ENCODE measurements at regions not wholly inside any gene's neighbourhood (a gene's known extent, or its start where the extent isn't known, plus 50 kb on each side); places are given as distances from the start of the nearest gene placed in this dataset.

GRCh38 chr3:110855207-110855606, 216.4 kb upstream of the NECTIN3 start:
- TF ChIP-seq USF2 (CRISPR knock-in tag; IDR thresholded peaks at IDR 0.05) (no peak), NFE2L1 (CRISPR knock-in tag; IDR thresholded peaks at IDR 0.05) (no peak), CTCF (IDR thresholded peaks at IDR 0.05) (no peak), ZNF121 (CRISPR knock-in tag; IDR thresholded peaks at IDR 0.05) (no peak), CREM (CRISPR knock-in tag; IDR thresholded peaks at IDR 0.05) (no peak), KAT7 (CRISPR knock-in tag; IDR thresholded peaks at IDR 0.05; ENCODE audit: borderline replicate concordance) (no peak), TEAD1 (CRISPR knock-in tag; IDR thresholded peaks at IDR 0.05) (no peak), MAX (CRISPR knock-in tag; IDR thresholded peaks at IDR 0.05) (no peak), CBFB (CRISPR knock-in tag; IDR thresholded peaks at IDR 0.05; ENCODE audit: low read depth) (no peak), TEAD4 (CRISPR knock-in tag; IDR thresholded peaks at IDR 0.05) (no peak)
- TF ChIP-seq, protein P1, sequence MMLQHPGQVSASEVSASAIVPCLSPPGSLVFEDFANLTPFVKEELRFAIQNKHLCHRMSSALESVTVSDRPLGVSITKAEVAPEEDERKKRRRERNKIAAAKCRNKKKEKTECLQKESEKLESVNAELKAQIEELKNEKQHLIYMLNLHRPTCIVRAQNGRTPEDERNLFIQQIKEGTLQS (CRISPR knock-in tag; conservative IDR thresholded peaks at IDR 0.05): no peak

All from WTC11 (cell line).